Naive thymus-derived CD4-positive, alpha-beta T cell (primary cell): ENCODE measurements at regions not wholly inside any gene's neighbourhood (a gene's known extent, or its start where the extent isn't known, plus 50 kb on each side); places are given as distances from the start of the nearest gene placed in this dataset.

Experiments
- ATAC-seq: fragments of 150-1000 bp; cut with Tn5 transposase; 2 replicates; pipeline ENCODE4 v1.10.0; 2021; ENCODE audit warnings: mild to moderate bottlenecking, moderate library complexity
- CTCF ChIA-PET: fragments of 350-600 bp; sonication (Branson Sonifier 250); formaldehyde crosslinking; loops from one replicate; lab custom pipeline; 2021; ENCODE audit warnings: antibody characterized with exemption; lab: Charles Lee
- POLR2A ChIA-PET: fragments of 350-600 bp; sonication (Branson Sonifier 250); formaldehyde crosslinking; loops from one replicate; lab custom pipeline; 2021; ENCODE audit warnings: antibody characterized with exemption, inconsistent platforms; lab: Charles Lee
- DNase-seq, 9 donors: peaks; one replicate each; pipeline versions ENCODE4 v3.0.0 to v3.0.0-alpha.2; 2020 to 2022; ENCODE audit warnings: mixed read lengths in 1 of 9
- H3K27ac ChIP-seq: one replicate; pipeline ENCODE4 v1.7.0; 2013; ENCODE audit warnings: mild to moderate bottlenecking, low read depth, low read length, moderate library complexity
- H3K27me3 ChIP-seq, 2 donors: one replicate each; pipeline ENCODE4 v1.7.0; 2013; ENCODE audit warnings: low read length in 2 of 2, mild to moderate bottlenecking in 2 of 2, moderate library complexity in 2 of 2; ENCODE audit not compliant: control insufficient read depth in 2 of 2, insufficient read depth in 2 of 2
- H3K36me3 ChIP-seq, 3 experiments: 1 replicate in 2 of 3; 2 replicates in 1 of 3; pipeline ENCODE4 v1.7.0; 2013; ENCODE audit warnings: low read length in 3 of 3, mild to moderate bottlenecking in 3 of 3, moderate library complexity in 1 of 3; ENCODE audit not compliant: insufficient read depth in 3 of 3, control insufficient read depth in 2 of 3
- H3K4me1 ChIP-seq, 2 donors: one replicate each; pipeline ENCODE4 v1.7.0; 2013; ENCODE audit warnings: low read length in 2 of 2, mild to moderate bottlenecking in 2 of 2, moderate library complexity in 1 of 2; ENCODE audit not compliant: control insufficient read depth in 2 of 2, insufficient read depth in 2 of 2
- H3K4me3 ChIP-seq: 2 replicates; pipeline ENCODE4 v1.7.0; 2013; ENCODE audit warnings: mild to moderate bottlenecking, low read length
- H3K9me3 ChIP-seq, 3 experiments: 1 replicate in 2 of 3; 2 replicates in 1 of 3; pipeline ENCODE4 v1.7.0; 2013; ENCODE audit warnings: low read length in 3 of 3; ENCODE audit not compliant: control insufficient read depth in 2 of 3
- H3K27ac Mint-ChIP-seq, 9 donors: one replicate each; pipeline ENCODE4 v1.8.0; 2020 to 2022; ENCODE audit warnings: mixed read lengths in 9 of 9, mild to moderate bottlenecking in 8 of 9, moderate library complexity in 5 of 9, inconsistent platforms in 2 of 9
- H3K27me3 Mint-ChIP-seq, 5 donors: one replicate each; pipeline ENCODE4 v1.8.0; 2021 to 2022; ENCODE audit warnings: mixed read lengths in 5 of 5, mild to moderate bottlenecking in 1 of 5
- H3K36me3 Mint-ChIP-seq, 5 donors: one replicate each; pipeline ENCODE4 v1.8.0; 2020 to 2022; ENCODE audit warnings: mixed read lengths in 5 of 5, mild to moderate bottlenecking in 3 of 5, inconsistent platforms in 1 of 5
- H3K4me1 Mint-ChIP-seq, 7 donors: one replicate each; pipeline ENCODE4 v1.8.0; 2020 to 2022; ENCODE audit warnings: mixed read lengths in 7 of 7, mild to moderate bottlenecking in 3 of 7, inconsistent platforms in 1 of 7
- H3K4me3 Mint-ChIP-seq, 10 donors: one replicate each; pipeline ENCODE4 v1.8.0; 2020 to 2022; ENCODE audit warnings: mild to moderate bottlenecking in 10 of 10, mixed read lengths in 10 of 10, moderate library complexity in 6 of 10, inconsistent platforms in 2 of 10
- H3K9me3 Mint-ChIP-seq, 11 donors: one replicate each; pipeline ENCODE4 v1.8.0; 2020 to 2022; ENCODE audit warnings: mixed read lengths in 11 of 11, mild to moderate bottlenecking in 4 of 11, inconsistent platforms in 1 of 11, moderate library complexity in 1 of 11
- intact Hi-C, 2 donors: fragments of 100-400 bp; cut with micrococcal nuclease; formaldehyde crosslinking; loops; one replicate each; pipeline ENCODE4 v1.15.1; 2023

- Mint-ChIP-seq H3K27ac (no peak overlapping the region), H3K36me3 (peaks cover 0 to 3% (median 0%) of the 10 kb centered on the region in 5 donors), H3K4me3 (no peak overlapping the region), H3K4me1 (no peaks in the 10 kb centered on the region), H3K27me3 (peaks cover 0 to 3% (median 0%) of the 10 kb centered on the region in 5 donors), H3K9me3 (peaks cover 6 to 45% (median 22%) of the 10 kb centered on the region in 11 donors)
- Histone ChIP-seq H3K27me3 (no peaks in the 10 kb centered on the region), H3K36me3 (no peaks in the 10 kb centered on the region), H3K4me3 (no peak overlapping the region), H3K27ac (no peak overlapping the region), H3K4me1 (no peaks in the 10 kb centered on the region), H3K9me3 (no peaks in the 10 kb centered on the region)
- ATAC-seq (no peak), DNase-seq (no peak)
- intact Hi-C loops: no loop called here
- POLR2A ChIA-PET: no interaction called here
- CTCF ChIA-PET: no interaction called here
Observed at GRCh38 chr17:12438813-12439586, 226.7 kb upstream of the MYOCD start.

- H3K9me3 Mint-ChIP-seq: peaks cover 1 to 35% (median 8%) of the 10 kb centered on the region in 11 donors
- POLR2A ChIA-PET: no interaction called here
Observed at GRCh38 chr17:12445331-12445730, 220.4 kb upstream of the MYOCD start.

GRCh38 chr17:12457493-12457892 lies 208.2 kb upstream of the MYOCD start:
- no peak for DNase-seq
- no peaks in the 10 kb centered on the region for H3K4me1 ChIP-seq
- H3K9me3 ChIP-seq: peaks cover 0 to 11% (median 0%) of the 10 kb centered on the region in 3 experiments
- no peaks in the 10 kb centered on the region for H3K27me3 ChIP-seq
- Mint-ChIP-seq H3K4me3 (no peak overlapping the region), H3K4me1 (no peaks in the 10 kb centered on the region), H3K27me3 (no peaks in the 10 kb centered on the region), H3K36me3 (peaks cover 0 to 8% (median 0%) of the 10 kb centered on the region in 5 donors), H3K27ac (no peak overlapping the region), H3K9me3 (peaks cover 7 to 37% (median 17%) of the 10 kb centered on the region in 11 donors)
- H3K4me3 ChIP-seq: no peak overlapping the region
- no peak overlapping the region for H3K27ac ChIP-seq
- CTCF ChIA-PET: no interaction called here
- H3K36me3 ChIP-seq: no peaks in the 10 kb centered on the region
- no peak for ATAC-seq
- intact Hi-C loops: no loop called here
- POLR2A ChIA-PET: no interaction called here

More at GRCh38 chr17:12445331-12445730, 220.4 kb upstream of the MYOCD start:
- H3K27ac ChIP-seq: no peak overlapping the region
- H3K9me3 ChIP-seq: no peaks in the 10 kb centered on the region
- DNase-seq: no peak
- no peaks in the 10 kb centered on the region for H3K4me1 ChIP-seq
- CTCF ChIA-PET: no interaction called here
- H3K27me3 ChIP-seq: no peaks in the 10 kb centered on the region
- no peaks in the 10 kb centered on the region for H3K36me3 ChIP-seq
- intact Hi-C loops: no loop called here
- no peaks in the 10 kb centered on the region for H3K36me3 Mint-ChIP-seq
- H3K4me3 ChIP-seq: no peak overlapping the region
- no peak for ATAC-seq
- no peaks in the 10 kb centered on the region for H3K4me1 Mint-ChIP-seq
- no peaks in the 10 kb centered on the region for H3K27me3 Mint-ChIP-seq
- no peak overlapping the region for H3K4me3 Mint-ChIP-seq
- no peak overlapping the region for H3K27ac Mint-ChIP-seq

- no peaks in the 10 kb centered on the region for H3K4me1 ChIP-seq
- peaks cover 0 to 11% (median 0%) of the 10 kb centered on the region in 3 experiments for H3K9me3 ChIP-seq
- no peaks in the 10 kb centered on the region for H3K4me1 Mint-ChIP-seq
- no peak overlapping the region for H3K4me3 ChIP-seq
- intact Hi-C loops: no loop called here
- no peaks in the 10 kb centered on the region for H3K27me3 ChIP-seq
- H3K27ac ChIP-seq: no peak overlapping the region
- H3K27ac Mint-ChIP-seq: no peak overlapping the region
- ChIA-PET POLR2A (no interaction called here), CTCF (no interaction called here)
- peaks cover 0 to 8% (median 0%) of the 10 kb centered on the region in 5 donors for H3K36me3 Mint-ChIP-seq
- ATAC-seq (no peak), DNase-seq (no peak)
- H3K36me3 ChIP-seq: no peaks in the 10 kb centered on the region
- no peak overlapping the region for H3K4me3 Mint-ChIP-seq
- H3K9me3 Mint-ChIP-seq: peaks cover 7 to 41% (median 20%) of the 10 kb centered on the region in 11 donors
- no peaks in the 10 kb centered on the region for H3K27me3 Mint-ChIP-seq
Observed at GRCh38 chr17:12459736-12460135, 206.0 kb upstream of the MYOCD start.

- no peaks in the 10 kb centered on the region for H3K27me3 Mint-ChIP-seq
- DNase-seq (no peak), ATAC-seq (no peak)
- H3K4me1 ChIP-seq: no peaks in the 10 kb centered on the region
- intact Hi-C loops: no loop called here
- H3K9me3 ChIP-seq: no peaks in the 10 kb centered on the region
- no peak overlapping the region for H3K27ac Mint-ChIP-seq
- CTCF ChIA-PET: no interaction called here
- no peaks in the 10 kb centered on the region for H3K4me1 Mint-ChIP-seq
- POLR2A ChIA-PET: no interaction called here
- H3K4me3 ChIP-seq: no peak overlapping the region
- no peaks in the 10 kb centered on the region for H3K36me3 Mint-ChIP-seq
- no peaks in the 10 kb centered on the region for H3K36me3 ChIP-seq
- H3K27ac ChIP-seq: no peak overlapping the region
- no peaks in the 10 kb centered on the region for H3K27me3 ChIP-seq
- no peak overlapping the region for H3K4me3 Mint-ChIP-seq
- H3K9me3 Mint-ChIP-seq: peaks cover 0 to 24% (median 8%) of the 10 kb centered on the region in 11 donors
Observed at GRCh38 chr17:12463102-12463501, 202.6 kb upstream of the MYOCD start.

GRCh38 chr17:12472252-12473173 lies 193.2 kb upstream of the MYOCD start:
- CTCF ChIA-PET: no interaction called here
- Mint-ChIP-seq H3K4me1 (no peaks in the 10 kb centered on the region), H3K27ac (no peak overlapping the region), H3K27me3 (no peaks in the 10 kb centered on the region), H3K4me3 (no peak overlapping the region), H3K9me3 (peaks cover 0 to 19% (median 8%) of the 10 kb centered on the region in 11 donors), H3K36me3 (no peaks in the 10 kb centered on the region)
- H3K4me1 ChIP-seq: no peaks in the 10 kb centered on the region
- POLR2A ChIA-PET: no interaction called here
- H3K4me3 ChIP-seq: no peak overlapping the region
- H3K27ac ChIP-seq: no peak overlapping the region
- no peaks in the 10 kb centered on the region for H3K27me3 ChIP-seq
- H3K36me3 ChIP-seq: no peaks in the 10 kb centered on the region
- no peaks in the 10 kb centered on the region for H3K9me3 ChIP-seq
- ATAC-seq (no peak), DNase-seq (no peak)
- intact Hi-C loops: no loop called here
